HG03280 (cell line): ENCODE measurements at regions not wholly inside any gene's neighbourhood (a gene's known extent, or its start where the extent isn't known, plus 50 kb on each side); places are given as distances from the start of the nearest gene placed in this dataset.

Experiments used
- ATAC-seq: cut with Tn5 transposase; IDR thresholded peaks from one replicate; pipeline ENCODE4 v1.9.1; 2021; ENCODE audit warnings: mild to moderate bottlenecking, moderate library complexity; ENCODE audit not compliant: unreplicated experiment

- no peak for ATAC-seq
Measured at GRCh38 chr18:38402509-38402908, 836.9 kb upstream of the CELF4 start.

- ATAC-seq, result no peak
Measured at GRCh38 chr18:38397094-38397493, 831.5 kb upstream of the CELF4 start.

GRCh38 chr18:38386146-38386545 is 820.5 kb upstream of the CELF4 start:
- ATAC-seq, result no peak

- ATAC-seq, result no peak
Measured at GRCh38 chr18:38369772-38370690, 804.4 kb upstream of the CELF4 start.

- ATAC-seq, result no peak
Measured at GRCh38 chr18:38368886-38369285, 803.3 kb upstream of the CELF4 start.

- no peak for ATAC-seq
Measured at GRCh38 chr18:38368246-38368645, 802.6 kb upstream of the CELF4 start.

- no peak for ATAC-seq
Measured at GRCh38 chr18:38367473-38367872, 801.9 kb upstream of the CELF4 start.

- no peak for ATAC-seq
Measured at GRCh38 chr18:38362286-38362792, 796.7 kb upstream of the CELF4 start.

- no peak for ATAC-seq
Measured at GRCh38 chr18:38358805-38359657, 793.4 kb upstream of the CELF4 start.

GRCh38 chr18:38353149-38353548 is 787.6 kb upstream of the CELF4 start:
- ATAC-seq, result no peak

GRCh38 chr18:38350141-38350540 is 784.5 kb upstream of the CELF4 start:
- no peak for ATAC-seq

- ATAC-seq, result no peak
Measured at GRCh38 chr18:38330573-38330972, 765.0 kb upstream of the CELF4 start.

GRCh38 chr18:38329145-38329544 is 763.5 kb upstream of the CELF4 start:
- ATAC-seq, result no peak

GRCh38 chr18:38322206-38322605 is 756.6 kb upstream of the CELF4 start:
- no peak for ATAC-seq

- no peak for ATAC-seq
Measured at GRCh38 chr18:38321262-38321661, 755.7 kb upstream of the CELF4 start.

GRCh38 chr18:38318416-38318815 is 752.8 kb upstream of the CELF4 start:
- no peak for ATAC-seq

GRCh38 chr18:38313831-38314230 is 748.2 kb upstream of the CELF4 start:
- ATAC-seq, result no peak

- ATAC-seq, result no peak
Measured at GRCh38 chr18:38312532-38312931, 746.9 kb upstream of the CELF4 start.

GRCh38 chr18:38310936-38311335 is 745.3 kb upstream of the CELF4 start:
- no peak for ATAC-seq

GRCh38 chr18:38307914-38308313 is 742.3 kb upstream of the CELF4 start:
- ATAC-seq, result no peak

- ATAC-seq, result no peak
Measured at GRCh38 chr18:38305961-38306360, 740.4 kb upstream of the CELF4 start.

- ATAC-seq, result no peak
Measured at GRCh38 chr18:38301621-38302020, 736.0 kb upstream of the CELF4 start.
